SK-N-SH treated with all-trans-retinoic acid at 6 μM for 48 hours (cell line): ENCODE measurements at regions not wholly inside any gene's neighbourhood (a gene's known extent, or its start where the extent isn't known, plus 50 kb on each side); places are given as distances from the start of the nearest gene placed in this dataset.

Experiments
- ATAC-seq: fragments of 200-7000 bp; cut with Tn5 transposase; 3 replicates; pipeline ENCODE4 v1.9.1; 2020; ENCODE audit warnings: mild to moderate bottlenecking, moderate library complexity
- ARNTL ChIP-seq: fragments of 450-650 bp; formaldehyde crosslinking; IDR thresholded peaks from 2 replicates; pipeline ENCODE4 v1.5.0; 2020; ENCODE audit warnings: low read depth, mild to moderate bottlenecking, moderate library complexity, borderline replicate concordance
- BACH2 ChIP-seq: fragments of 250-450 bp; sonication (Bioruptor Pico); IDR thresholded peaks from 2 replicates; pipeline ENCODE4 v1.9.0; 2021; ENCODE audit warnings: mild to moderate bottlenecking, borderline replicate concordance
- CSDC2 ChIP-seq: fragments of 250-450 bp; sonication (Bioruptor Pico); IDR thresholded peaks from 2 replicates; pipeline ENCODE4 v1.5.0; 2020; ENCODE audit warnings: mild to moderate bottlenecking, moderate library complexity
- CSRNP3 ChIP-seq: fragments of 250-450 bp; sonication (Bioruptor Pico); IDR thresholded peaks from 2 replicates; pipeline ENCODE4 v1.5.1; 2021; ENCODE audit warnings: mild to moderate bottlenecking, moderate library complexity
- ESRRG ChIP-seq: fragments of 250-450 bp; sonication (Bioruptor Pico); IDR thresholded peaks from 2 replicates; pipeline ENCODE4 v1.6.1; 2021; ENCODE audit warnings: mild to moderate bottlenecking
- GLIS3 ChIP-seq: fragments of 250-450 bp; sonication (Bioruptor Pico); IDR thresholded peaks from 2 replicates; pipeline ENCODE4 v1.5.0; 2020; ENCODE audit warnings: mild to moderate bottlenecking, moderate library complexity
- ISL1 ChIP-seq: fragments of 250-450 bp; sonication (Bioruptor Pico); IDR thresholded peaks from 2 replicates; pipeline ENCODE4 v2.1.2; 2022; ENCODE audit warnings: mild to moderate bottlenecking, moderate library complexity
- OSR1 ChIP-seq: fragments of 250-450 bp; sonication (Bioruptor Pico); IDR thresholded peaks from 2 replicates; pipeline ENCODE4 v1.8.0; 2022; ENCODE audit warnings: moderate library complexity, mild to moderate bottlenecking, inconsistent platforms
- POU6F1 ChIP-seq: fragments of 250-450 bp; sonication (Bioruptor Pico); IDR thresholded peaks from 2 replicates; pipeline ENCODE4 v1.8.0; 2021; ENCODE audit warnings: low read depth, mild to moderate bottlenecking, moderate library complexity, borderline replicate concordance
- PPARA ChIP-seq: fragments of 250-450 bp; sonication (Bioruptor Pico); IDR thresholded peaks from 2 replicates; pipeline ENCODE4 v1.5.0; 2020; ENCODE audit warnings: mild to moderate bottlenecking, borderline replicate concordance
- RARB ChIP-seq: fragments of 250-450 bp; sonication (Bioruptor Pico); IDR thresholded peaks from 2 replicates; pipeline ENCODE4 v1.8.0; 2021; ENCODE audit warnings: mild to moderate bottlenecking, moderate library complexity
- SNAI2 ChIP-seq: fragments of 250-450 bp; sonication (Bioruptor Pico); IDR thresholded peaks from 2 replicates; pipeline ENCODE4 v1.5.0; 2020; ENCODE audit warnings: mild to moderate bottlenecking, moderate library complexity
- TCF4 ChIP-seq: fragments of 250-450 bp; sonication (Bioruptor Pico); IDR thresholded peaks from 2 replicates; pipeline ENCODE4 v1.8.0; 2021; ENCODE audit warnings: mild to moderate bottlenecking, moderate library complexity, borderline replicate concordance
- TOX ChIP-seq: fragments of 250-450 bp; sonication (Bioruptor Pico); IDR thresholded peaks from 2 replicates; pipeline ENCODE4 v1.8.0; 2021; ENCODE audit warnings: mild to moderate bottlenecking, moderate library complexity, borderline replicate concordance
- TSHZ2 ChIP-seq: fragments of 250-450 bp; sonication (Bioruptor Pico); IDR thresholded peaks from 2 replicates; pipeline ENCODE4 v1.5.0; 2020; ENCODE audit warnings: mild to moderate bottlenecking, moderate library complexity
- ZC3H10 ChIP-seq: fragments of 250-450 bp; sonication (Bioruptor Pico); IDR thresholded peaks from 2 replicates; pipeline ENCODE4 v1.5.1; 2021; ENCODE audit warnings: mild to moderate bottlenecking, moderate library complexity
- ZFP3 ChIP-seq: fragments of 250-450 bp; sonication (Bioruptor Pico); IDR thresholded peaks from 2 replicates; pipeline ENCODE4 v1.5.0; 2020; ENCODE audit warnings: mild to moderate bottlenecking, moderate library complexity
- ZFP30 ChIP-seq: fragments of 450-650 bp; formaldehyde crosslinking; IDR thresholded peaks from 2 replicates; pipeline ENCODE4 v1.5.0; 2022; ENCODE audit warnings: mild to moderate bottlenecking, moderate library complexity
- ZNF70 ChIP-seq: fragments of 450-650 bp; formaldehyde crosslinking; IDR thresholded peaks from 2 replicates; pipeline ENCODE4 v1.5.0; 2020; ENCODE audit warnings: mild to moderate bottlenecking, moderate library complexity
- ZNF8 ChIP-seq: fragments of 450-650 bp; formaldehyde crosslinking; IDR thresholded peaks from 2 replicates; pipeline ENCODE4 v1.5.0; 2020; ENCODE audit warnings: mild to moderate bottlenecking, moderate library complexity
- TF ChIP-seq, protein P1 (sequence below): fragments of 250-450 bp; sonication (Bioruptor Pico); IDR thresholded peaks from 2 replicates; pipeline ENCODE4 v1.8.0; 2020; ENCODE audit warnings: mild to moderate bottlenecking, moderate library complexity, borderline replicate concordance

GRCh38 chr5:5633579-5633978 lies 211.1 kb downstream of the ICE1 start (continued):
- TF ChIP-seq POU6F1 (CRISPR knock-in tag): no peak
- TF ChIP-seq TCF4 (CRISPR knock-in tag): no peak
- TF ChIP-seq, protein P1, sequence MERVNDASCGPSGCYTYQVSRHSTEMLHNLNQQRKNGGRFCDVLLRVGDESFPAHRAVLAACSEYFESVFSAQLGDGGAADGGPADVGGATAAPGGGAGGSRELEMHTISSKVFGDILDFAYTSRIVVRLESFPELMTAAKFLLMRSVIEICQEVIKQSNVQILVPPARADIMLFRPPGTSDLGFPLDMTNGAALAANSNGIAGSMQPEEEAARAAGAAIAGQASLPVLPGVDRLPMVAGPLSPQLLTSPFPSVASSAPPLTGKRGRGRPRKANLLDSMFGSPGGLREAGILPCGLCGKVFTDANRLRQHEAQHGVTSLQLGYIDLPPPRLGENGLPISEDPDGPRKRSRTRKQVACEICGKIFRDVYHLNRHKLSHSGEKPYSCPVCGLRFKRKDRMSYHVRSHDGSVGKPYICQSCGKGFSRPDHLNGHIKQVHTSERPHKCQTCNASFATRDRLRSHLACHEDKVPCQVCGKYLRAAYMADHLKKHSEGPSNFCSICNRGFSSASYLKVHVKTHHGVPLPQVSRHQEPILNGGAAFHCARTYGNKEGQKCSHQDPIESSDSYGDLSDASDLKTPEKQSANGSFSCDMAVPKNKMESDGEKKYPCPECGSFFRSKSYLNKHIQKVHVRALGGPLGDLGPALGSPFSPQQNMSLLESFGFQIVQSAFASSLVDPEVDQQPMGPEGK (CRISPR knock-in tag): no peak
- no peak for TF ChIP-seq TOX
- no peak for TF ChIP-seq ESRRG (CRISPR knock-in tag)
- TF ChIP-seq ARNTL (CRISPR knock-in tag): no peak
- TF ChIP-seq GLIS3 (CRISPR knock-in tag): no peak
- TF ChIP-seq ZNF70: no peak
- no peak for TF ChIP-seq ISL1
- TF ChIP-seq ZFP30: no peak
- TF ChIP-seq, all 23 proteins: peak for 0

- TF ChIP-seq ZFP3: no peak
- no peak for TF ChIP-seq CSDC2 (CRISPR knock-in tag)
- TF ChIP-seq SNAI2 (CRISPR knock-in tag): no peak
- TF ChIP-seq CSRNP3: no peak
- no peak for TF ChIP-seq GLIS3 (CRISPR knock-in tag)
- TF ChIP-seq ZFP30: no peak
- no peak for TF ChIP-seq ARNTL (CRISPR knock-in tag)
- TF ChIP-seq ZNF8 (CRISPR knock-in tag): no peak
- TF ChIP-seq OSR1 (CRISPR knock-in tag): no peak
- TF ChIP-seq BACH2 (CRISPR knock-in tag): no peak
- no peak for TF ChIP-seq ZNF70
- no peak for TF ChIP-seq POU6F1 (CRISPR knock-in tag)
- TF ChIP-seq PPARA (CRISPR knock-in tag): no peak
- TF ChIP-seq TCF4 (CRISPR knock-in tag): no peak
- TF ChIP-seq ISL1: no peak
- no peak for ATAC-seq
These were observed 210.2 kb downstream of the ICE1 start for GRCh38 chr5:5632678-5633077.

GRCh38 chr5:5629607-5629978 lies 207.1 kb downstream of the ICE1 start:
- TF ChIP-seq PPARA (CRISPR knock-in tag) (no peak), RARB (CRISPR knock-in tag) (no peak), CSRNP3 (no peak), ZC3H10 (CRISPR knock-in tag) (no peak), ARNTL (CRISPR knock-in tag) (no peak), CSDC2 (CRISPR knock-in tag) (no peak), TCF4 (CRISPR knock-in tag) (no peak), ZNF8 (CRISPR knock-in tag) (no peak), ESRRG (CRISPR knock-in tag) (no peak), OSR1 (CRISPR knock-in tag) (no peak), POU6F1 (CRISPR knock-in tag) (no peak), GLIS3 (CRISPR knock-in tag) (no peak), BACH2 (CRISPR knock-in tag) (no peak), ZFP3 (no peak), TOX (no peak), SNAI2 (CRISPR knock-in tag) (no peak), TSHZ2 (CRISPR knock-in tag) (no peak), ZNF70 (no peak)
- TF ChIP-seq, protein P1 (CRISPR knock-in tag): no peak
- TF ChIP-seq, all 23 proteins: peak for 0
- ATAC-seq: no peak
